Mesenchymal stem cell (in vitro differentiated cells and primary cell): ENCODE measurements at regions not wholly inside any gene's neighbourhood (a gene's known extent, or its start where the extent isn't known, plus 50 kb on each side); places are given as distances from the start of the nearest gene placed in this dataset.
"Not testable (repeated sequence)": the region's sequence is repeated elsewhere in the genome, so short reads cannot be mapped to it uniquely, and the experiment has no call there.

ENCODE experiments used
- DNase-seq: peaks from one replicate; pipeline ENCODE4 v3.0.0-alpha.2; 2013
- H2AFZ ChIP-seq: one replicate; pipeline ENCODE4 v1.6.1; 2013; ENCODE audit warnings: low read depth, mild to moderate bottlenecking, control low read depth, inconsistent platforms, low read length, moderate library complexity
- H2AK5ac ChIP-seq: 2 replicates; pipeline ENCODE4 v1.6.1; 2013; ENCODE audit warnings: low read length, moderate library complexity, mild to moderate bottlenecking, inconsistent platforms; ENCODE audit not compliant: severe bottlenecking
- H2BK120ac ChIP-seq: one replicate; pipeline ENCODE4 v1.6.1; 2013; ENCODE audit warnings: low read depth, mild to moderate bottlenecking, inconsistent platforms, low read length, moderate library complexity
- H2BK12ac ChIP-seq, 2 experiments: one replicate each; pipeline ENCODE4 v1.6.1; 2013; ENCODE audit warnings: inconsistent platforms in 2 of 2, low read length in 2 of 2, mild to moderate bottlenecking in 2 of 2, moderate library complexity in 2 of 2, control low read depth in 1 of 2
- H2BK15ac ChIP-seq: one replicate; pipeline ENCODE4 v1.6.1; 2013; ENCODE audit warnings: mild to moderate bottlenecking, low read depth, inconsistent platforms; ENCODE audit not compliant: poor library complexity, severe bottlenecking
- H2BK5ac ChIP-seq: 2 replicates; pipeline ENCODE4 v1.6.1; 2013; ENCODE audit warnings: low read depth, mild to moderate bottlenecking, low read length, control low read depth, inconsistent platforms; ENCODE audit not compliant: poor library complexity, severe bottlenecking
- H3K14ac ChIP-seq, 2 experiments: one replicate each; pipeline ENCODE4 v1.6.1; 2013; ENCODE audit warnings: inconsistent platforms in 2 of 2, low read length in 2 of 2, control low read depth in 1 of 2, mild to moderate bottlenecking in 1 of 2, moderate library complexity in 1 of 2
- H3K18ac ChIP-seq, 2 experiments: one replicate each; pipeline ENCODE4 v1.6.1; 2013; ENCODE audit warnings: inconsistent platforms in 2 of 2, low read length in 2 of 2, control low read depth in 1 of 2, low read depth in 1 of 2, mild to moderate bottlenecking in 1 of 2
- H3K23ac ChIP-seq, 2 experiments: one replicate each; pipeline ENCODE4 v1.6.1; 2013; ENCODE audit warnings: inconsistent platforms in 2 of 2, low read length in 2 of 2, mild to moderate bottlenecking in 2 of 2, moderate library complexity in 2 of 2, control low read depth in 1 of 2
- H3K27ac ChIP-seq: 2 replicates; pipeline ENCODE4 v1.5.1; 2013; ENCODE audit warnings: mild to moderate bottlenecking, moderate library complexity, low read length, control low read depth, inconsistent platforms; ENCODE audit not compliant: poor library complexity, severe bottlenecking
- H3K27me3 ChIP-seq, 2 experiments: 2 replicates each; pipeline versions ENCODE4 v1.6.1 to v1.7.0; 2013; ENCODE audit warnings: low read length in 2 of 2, mild to moderate bottlenecking in 2 of 2, moderate library complexity in 2 of 2, control low read depth in 1 of 2, inconsistent platforms in 1 of 2; ENCODE audit not compliant: control insufficient read depth in 1 of 2, insufficient read depth in 1 of 2
- H3K36me3 ChIP-seq, 2 experiments: 2 replicates each; pipeline versions ENCODE4 v1.6.1 to v1.7.0; 2013; ENCODE audit warnings: low read length in 2 of 2, control low read depth in 1 of 2, inconsistent platforms in 1 of 2, low read depth in 1 of 2, mild to moderate bottlenecking in 1 of 2; ENCODE audit not compliant: insufficient read depth in 2 of 2, control insufficient read depth in 1 of 2
- H3K4ac ChIP-seq, 2 experiments: one replicate each; pipeline ENCODE4 v1.6.1; 2013; ENCODE audit warnings: inconsistent platforms in 2 of 2, low read length in 2 of 2, mild to moderate bottlenecking in 2 of 2, moderate library complexity in 2 of 2, control low read depth in 1 of 2, low read depth in 1 of 2
- H3K4me1 ChIP-seq: 2 replicates; pipeline ENCODE4 v1.6.1; 2013; ENCODE audit warnings: low read depth, low read length, control low read depth; ENCODE audit not compliant: control insufficient read depth, insufficient read depth
- H3K4me2 ChIP-seq: 2 replicates; pipeline ENCODE4 v1.6.1; 2013; ENCODE audit warnings: low read length, mild to moderate bottlenecking, inconsistent platforms; ENCODE audit not compliant: poor library complexity, severe bottlenecking
- H3K4me3 ChIP-seq, 2 experiments: 2 replicates each; pipeline versions ENCODE4 v1.5.1 to v1.7.0; 2013; ENCODE audit warnings: low read length in 2 of 2, mild to moderate bottlenecking in 2 of 2, control low read depth in 1 of 2, low read depth in 1 of 2; ENCODE audit not compliant: insufficient read depth in 1 of 2
- H3K79me1 ChIP-seq: replicated peaks from 2 replicates; pipeline ENCODE4 v1.6.1; 2013; ENCODE audit warnings: mild to moderate bottlenecking, control low read depth, low read length, inconsistent platforms; ENCODE audit not compliant: poor library complexity, severe bottlenecking
- H3K9ac ChIP-seq: 2 replicates; pipeline ENCODE4 v1.7.0; 2013; ENCODE audit warnings: mild to moderate bottlenecking, low read length, moderate library complexity
- H3K9me3 ChIP-seq: 2 replicates; pipeline ENCODE4 v1.7.0; 2013; ENCODE audit warnings: mild to moderate bottlenecking, low read length; ENCODE audit not compliant: control insufficient read depth
- H4K8ac ChIP-seq: one replicate; pipeline ENCODE4 v1.6.1; 2013; ENCODE audit warnings: inconsistent platforms, mild to moderate bottlenecking, low read length, moderate library complexity
- H4K91ac ChIP-seq: one replicate; pipeline ENCODE4 v1.6.1; 2013; ENCODE audit warnings: mild to moderate bottlenecking, low read length, inconsistent platforms
- WGBS: methylation state at CpG from one replicate; pipeline ENCODE4 v1.1.7; 2013; ENCODE audit warnings: mixed read lengths; 5-methylcytosine and 5-hydroxymethylcytosine counted together

DNA sequence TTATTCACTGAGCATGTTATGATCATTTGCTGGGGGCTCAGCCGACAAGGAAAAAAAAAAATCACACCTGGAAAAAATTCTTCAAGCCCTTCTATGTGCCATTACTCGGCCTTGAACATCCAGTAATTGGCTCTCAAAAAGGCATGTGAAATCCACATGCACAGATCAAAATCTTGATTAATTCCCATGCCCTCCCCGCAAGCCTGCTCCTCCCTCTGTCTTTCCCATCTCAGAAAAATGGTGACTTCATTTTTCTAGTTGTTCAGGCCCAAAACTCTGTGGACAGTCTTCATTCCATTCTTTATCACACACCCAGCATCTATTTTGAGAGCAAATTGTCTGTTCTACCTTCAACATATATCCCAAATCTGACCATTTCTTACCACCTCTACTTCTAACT is 91.2 kb upstream of the FRMD4A start:
- no peak overlapping the region for H3K4ac ChIP-seq
- H3K9ac ChIP-seq = no peak overlapping the region
- H3K27me3 ChIP-seq = peaks cover 0 to 63% of the 10 kb centered on the region in 2 experiments
- 87% methylated on average over 3 of the region's 3 CpGs for WGBS
- H2BK5ac ChIP-seq = no peak overlapping the region
- no peak overlapping the region for H3K27ac ChIP-seq
- H3K4me3 ChIP-seq = no peak overlapping the region
- H4K91ac ChIP-seq = no peak overlapping the region
- no peak overlapping the region for H2BK12ac ChIP-seq
- no peak overlapping the region for H2BK120ac ChIP-seq
- H3K79me1 ChIP-seq = no peaks in the 10 kb centered on the region
- no peak overlapping the region for H3K14ac ChIP-seq
- H3K9me3 ChIP-seq = peaks cover 8% of the 10 kb centered on the region
- H4K8ac ChIP-seq = no peak overlapping the region
- H2AK5ac ChIP-seq = no peak overlapping the region
- H2BK15ac ChIP-seq = no peak overlapping the region
- no peak overlapping the region for H3K23ac ChIP-seq
- H3K4me2 ChIP-seq = no peak overlapping the region
- no peaks in the 10 kb centered on the region for H3K4me1 ChIP-seq
- H3K18ac ChIP-seq = no peak overlapping the region
- no peak for DNase-seq
- H3K36me3 ChIP-seq = no peaks in the 10 kb centered on the region
- H2AFZ ChIP-seq = no peak overlapping the region

DNA sequence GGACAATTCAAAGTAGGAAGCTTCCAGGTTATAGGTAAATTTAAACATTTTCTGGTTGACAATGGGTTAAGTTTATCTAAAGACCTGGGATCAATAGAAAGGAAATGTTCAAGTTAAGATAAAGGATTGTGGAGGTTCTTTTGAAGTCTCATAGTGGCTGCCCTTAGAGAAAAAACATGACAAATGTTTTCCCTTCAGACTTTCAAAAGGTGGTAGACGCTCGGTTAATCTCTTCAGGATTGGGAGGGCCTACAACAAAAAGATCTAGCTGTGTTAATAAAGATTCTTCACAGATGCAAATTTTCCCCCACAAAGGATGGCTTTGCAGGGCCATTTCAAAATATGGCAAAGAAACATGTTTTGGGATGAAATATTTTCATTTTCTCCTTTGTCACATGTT is 86.6 kb upstream of the FRMD4A start:
- peaks cover 0 to 76% of the 10 kb centered on the region in 2 experiments for H3K27me3 ChIP-seq
- not testable (repeated sequence) for H4K91ac ChIP-seq, H2BK12ac ChIP-seq, H3K4ac ChIP-seq, H2BK15ac ChIP-seq, DNase-seq, H2AK5ac ChIP-seq, H2AFZ ChIP-seq, H4K8ac ChIP-seq, H3K9me3 ChIP-seq, H2BK120ac ChIP-seq, H3K4me2 ChIP-seq, H3K27ac ChIP-seq, H2BK5ac ChIP-seq, H3K9ac ChIP-seq, H3K14ac ChIP-seq, H3K23ac ChIP-seq, H3K18ac ChIP-seq, H3K36me3 ChIP-seq, H3K79me1 ChIP-seq, H3K4me1 ChIP-seq, H3K4me3 ChIP-seq
- WGBS = 83% methylated on average over 2 of the region's 2 CpGs

DNA sequence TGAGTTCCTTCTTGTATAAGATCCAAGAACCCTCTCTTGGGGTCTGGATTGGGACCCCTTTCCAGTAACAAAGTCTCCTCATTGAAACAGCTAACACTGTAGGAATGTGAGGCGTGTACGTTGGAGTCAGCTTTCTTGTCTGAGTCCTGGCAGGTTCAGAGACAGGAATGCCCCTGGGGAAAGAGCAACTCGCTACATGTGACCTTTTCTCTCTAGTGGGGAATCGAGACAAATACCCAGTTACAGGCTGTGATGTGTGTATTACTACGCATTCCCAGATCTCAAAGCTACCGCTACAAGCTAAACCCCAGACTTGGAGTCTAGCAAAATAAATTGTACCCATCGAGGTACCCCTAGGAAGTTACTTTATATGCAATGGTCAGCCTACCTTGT is 85.6 kb upstream of the FRMD4A start:
- Histone ChIP-seq H3K18ac (no peak overlapping the region), H2BK12ac (no peak overlapping the region), H2AFZ (no peak overlapping the region), H3K79me1 (no peaks in the 10 kb centered on the region), H3K27ac (no peak overlapping the region), H3K4me3 (no peak overlapping the region), H2BK5ac (no peak overlapping the region), H3K27me3 (peaks cover 0 to 75% of the 10 kb centered on the region in 2 experiments), H3K9ac (no peak overlapping the region), H3K9me3 (no peaks in the 10 kb centered on the region), H3K14ac (no peak overlapping the region), H2BK120ac (no peak overlapping the region), H3K36me3 (no peaks in the 10 kb centered on the region), H4K91ac (no peak overlapping the region), H2BK15ac (no peak overlapping the region), H3K23ac (no peak overlapping the region), H3K4ac (no peak overlapping the region), H3K4me1 (peaks cover 1% of the 10 kb centered on the region), H2AK5ac (no peak overlapping the region), H4K8ac (no peak overlapping the region), H3K4me2 (no peak overlapping the region)
- DNase-seq = no peak
- 80% methylated on average over 7 of the region's 7 CpGs for WGBS

DNA sequence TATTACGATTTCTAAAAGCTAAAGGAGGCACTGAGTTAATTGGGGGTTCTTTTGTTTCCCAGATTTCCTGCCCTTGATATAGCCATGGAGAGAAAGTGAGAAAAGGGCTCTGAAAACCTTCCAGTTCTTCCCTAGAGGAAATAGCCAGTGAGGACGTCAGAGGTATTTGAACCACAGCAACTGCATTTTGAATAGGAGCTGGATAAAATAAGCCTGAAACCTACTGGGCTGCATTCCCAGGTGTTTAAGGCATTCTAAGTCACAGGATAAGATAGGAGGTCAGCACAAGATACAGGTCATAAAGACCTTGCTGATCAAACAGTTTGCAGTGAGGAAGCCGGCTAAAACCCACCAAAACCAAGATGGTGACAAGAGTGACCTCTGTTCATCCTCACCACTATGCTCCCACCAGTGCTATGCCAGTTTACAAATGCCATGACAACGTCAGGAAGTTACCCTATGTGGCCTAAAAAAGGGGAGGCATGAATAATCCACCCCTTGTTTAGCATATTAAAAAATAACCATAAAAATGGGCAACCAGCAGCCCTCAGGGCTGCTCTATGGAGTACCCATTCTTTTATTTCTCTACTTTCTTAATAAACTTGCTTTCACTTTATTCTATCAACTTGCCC is 85.1 kb upstream of the FRMD4A start:
- 77% methylated on average over 4 of the region's 4 CpGs for WGBS
- no peak overlapping the region for H3K4me2 ChIP-seq
- H3K4me3 ChIP-seq = no peak overlapping the region
- H3K4ac ChIP-seq = no peak overlapping the region
- no peak overlapping the region for H2BK12ac ChIP-seq
- no peak overlapping the region for H3K27ac ChIP-seq
- H4K8ac ChIP-seq = no peak overlapping the region
- H3K36me3 ChIP-seq = no peaks in the 10 kb centered on the region
- H3K79me1 ChIP-seq = no peaks in the 10 kb centered on the region
- H3K27me3 ChIP-seq = peaks cover 0 to 75% of the 10 kb centered on the region in 2 experiments
- no peak overlapping the region for H3K23ac ChIP-seq
- H4K91ac ChIP-seq = no peak overlapping the region
- no peak overlapping the region for H2AFZ ChIP-seq
- H3K9ac ChIP-seq = no peak overlapping the region
- no peak overlapping the region for H2BK5ac ChIP-seq
- H3K14ac ChIP-seq = no peak overlapping the region
- H3K9me3 ChIP-seq = no peaks in the 10 kb centered on the region
- no peak for DNase-seq
- no peak overlapping the region for H3K18ac ChIP-seq
- H2BK15ac ChIP-seq = no peak overlapping the region
- H2BK120ac ChIP-seq = no peak overlapping the region
- H3K4me1 ChIP-seq = peaks cover 1% of the 10 kb centered on the region
- no peak overlapping the region for H2AK5ac ChIP-seq
